H1 (cell line): ENCODE measurements at regions not wholly inside any gene's neighbourhood (a gene's known extent, or its start where the extent isn't known, plus 50 kb on each side); places are given as distances from the start of the nearest gene placed in this dataset.

ENCODE experiments used
- BACH1 ChIP-seq: IDR thresholded peaks from 2 replicates; pipeline ENCODE4 v1.6.1; 2012; ENCODE audit warnings: low read length, improper control_type of control experiment
- BCL11A ChIP-seq, 2 experiments: IDR thresholded peaks; one replicate each; pipeline ENCODE4 v1.6.1; 2011; ENCODE audit warnings: low read depth in 2 of 2, low read length in 2 of 2, mild to moderate bottlenecking in 2 of 2
- CHD7 ChIP-seq: fragments of 300-600 bp; sonication (generic); IDR thresholded peaks from 2 replicates; pipeline ENCODE4 v1.7.1; 2012; ENCODE audit warnings: low read length, moderate library complexity, mild to moderate bottlenecking, inconsistent platforms; ENCODE audit not compliant: insufficient replicate concordance
- FOSL1 ChIP-seq: IDR thresholded peaks from 2 replicates; pipeline ENCODE4 v1.6.1; 2011; ENCODE audit warnings: mild to moderate bottlenecking, low read depth, low read length, moderate library complexity; ENCODE audit not compliant: insufficient read depth
- KDM1A ChIP-seq: fragments of 200-600, 300-600 bp; sonication (generic); IDR thresholded peaks from 2 replicates; pipeline ENCODE4 v1.7.1; 2016; ENCODE audit warnings: mild to moderate bottlenecking, low read length, borderline replicate concordance
- KDM4A ChIP-seq: IDR thresholded peaks from one replicate; pipeline ENCODE4 v1.7.1; 2012; ENCODE audit warnings: low read depth, mild to moderate bottlenecking, moderate library complexity, low read length, inconsistent platforms; ENCODE audit not compliant: severe bottlenecking
- MAFK ChIP-seq: IDR thresholded peaks from 2 replicates; pipeline ENCODE4 v1.6.1; 2012; ENCODE audit warnings: low read depth, mild to moderate bottlenecking, improper control_type of control experiment, low read length
- SIRT6 ChIP-seq: IDR thresholded peaks from one replicate; pipeline ENCODE4 v1.7.1; 2012; ENCODE audit warnings: low read length, inconsistent platforms
- SRF ChIP-seq: IDR thresholded peaks from 2 replicates; pipeline ENCODE4 v1.6.1; 2011; ENCODE audit warnings: mild to moderate bottlenecking, low read depth, low read length, moderate library complexity

DNA sequence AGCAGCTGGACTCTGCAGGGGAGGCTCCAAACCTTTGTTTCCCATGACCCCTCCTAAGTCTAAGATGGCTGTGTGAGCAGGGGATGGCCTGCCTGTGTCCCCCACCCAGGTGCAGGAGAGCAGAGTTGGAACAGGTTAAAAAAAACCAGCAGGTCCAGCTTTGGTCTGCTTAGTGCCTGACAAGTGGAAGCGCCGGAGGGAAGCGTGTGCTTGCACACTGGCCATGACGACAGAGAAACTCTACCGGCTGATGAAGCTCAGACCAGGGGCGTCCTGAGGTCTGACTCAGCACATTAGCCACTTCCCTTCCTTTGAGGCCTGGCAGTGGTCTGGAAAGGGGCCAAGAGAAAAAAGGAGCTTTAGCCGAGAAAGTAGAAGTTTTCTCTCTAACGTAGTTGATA is 280.1 kb downstream of the VRK1 start (continued):
- TF ChIP-seq CHD7 (no peak), KDM1A (no peak), KDM4A (no peak), MAFK (peak; percentile 46; the same call in 1 of the 2 replicates), BCL11A (IDR thresholded peaks at IDR 0.05; ENCODE audit: low read depth in 2 of 2, low read length in 2 of 2) (no peak), SRF (no peak), FOSL1 (no peak), SIRT6 (no peak), BACH1 (peak; percentile 55)
